ENCODE measurements at regions not wholly inside any gene's neighbourhood (a gene's known extent, or its start where the extent isn't known, plus 50 kb on each side); places are given as distances from the start of the nearest gene placed in this dataset.
"Not testable (repeated sequence)": the region's sequence is repeated elsewhere in the genome, so short reads cannot be mapped to it uniquely, and the experiment has no call there.

DNA sequence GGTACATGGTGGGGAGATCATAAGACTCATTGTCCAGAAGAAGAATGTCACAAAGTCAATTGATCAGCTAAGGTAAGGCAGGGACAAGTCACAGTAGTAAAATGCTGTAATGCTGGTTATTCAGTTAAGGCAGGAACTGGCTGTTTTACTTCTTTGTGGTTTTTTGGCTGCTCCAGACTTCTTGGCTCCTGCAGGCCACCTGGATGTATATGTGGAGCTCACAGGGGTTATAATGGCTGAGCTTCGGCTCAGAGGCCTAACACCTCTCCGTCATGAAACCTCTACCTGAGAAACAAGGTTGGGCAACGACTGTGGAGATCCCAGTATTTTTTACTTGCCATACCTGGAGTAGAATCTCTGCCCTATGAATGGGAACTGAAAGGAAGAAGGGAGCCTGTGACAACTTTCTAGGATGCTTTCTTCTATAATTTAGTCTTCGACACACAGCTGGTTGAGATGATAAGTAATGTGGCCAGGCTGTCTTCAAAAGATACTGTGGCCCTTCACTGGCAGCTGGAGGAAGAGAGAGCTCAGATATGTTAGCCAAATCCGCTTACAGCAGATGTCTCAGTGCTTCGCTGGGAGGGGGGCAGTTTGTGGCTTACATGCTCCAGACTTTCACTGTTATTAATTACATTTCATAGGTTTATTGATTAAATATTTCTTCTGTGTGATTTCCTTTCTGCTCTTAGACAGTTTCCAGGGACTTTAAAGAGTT lies 887.8 kb downstream of the IGSF11 start:
- no peak overlapping the region for H3K27ac ChIP-seq (replicated peaks; ENCODE audit: low read length)
- no peaks in the 10 kb centered on the region for H3K79me1 ChIP-seq (ENCODE audit: low read depth, low read length)
- no peak overlapping the region for H3K9ac ChIP-seq (ENCODE audit: low read depth, low read length, poor library complexity)
- WGBS, 2 donors (ENCODE audit: extremely low coverage in 2 of 2, insufficient read length in 2 of 2, insufficient replicate concordance in 1 of 2): no CpG with 5 or more reads among the region's 6 CpGs
- no peak overlapping the region for H3K4me2 ChIP-seq (ENCODE audit: insufficient read depth, low read length, poor library complexity, severe bottlenecking)
- H3K4me1 ChIP-seq (ENCODE audit: control insufficient read depth in 2 of 2, insufficient read depth in 1 of 2, low read depth in 1 of 2, low read length in 2 of 2): no peaks in the 10 kb centered on the region
- no peak overlapping the region for H2BK15ac ChIP-seq (ENCODE audit: low read length)
- no peak overlapping the region for H3K14ac ChIP-seq (ENCODE audit: low read length)
- no peak overlapping the region for H3K4ac ChIP-seq (ENCODE audit: low read length)
- H3K36me3 ChIP-seq (replicated peaks in 1 of 2; ENCODE audit: control insufficient read depth in 2 of 2, insufficient read depth in 2 of 2, low read length in 2 of 2): no peaks in the 10 kb centered on the region
- no peak overlapping the region for H2BK12ac ChIP-seq (ENCODE audit: low read length)
- H3K9me3 ChIP-seq (replicated peaks in 1 of 2; ENCODE audit: control insufficient read depth in 2 of 2, insufficient read depth in 1 of 2, low read depth in 1 of 2, low read length in 2 of 2): peaks cover 0 to 2% of the 10 kb centered on the region in 2 donors
- H3K27me3 ChIP-seq (ENCODE audit: control insufficient read depth in 3 of 3, insufficient read depth in 3 of 3, low read depth in 1 of 3, low read length in 3 of 3): no peaks in the 10 kb centered on the region
- no peak overlapping the region for H2AK5ac ChIP-seq (ENCODE audit: low read depth, low read length)
- H3K23ac ChIP-seq (ENCODE audit: low read depth, low read length, poor library complexity): no peak overlapping the region
- H4K8ac ChIP-seq (ENCODE audit: low read depth, low read length): no peak overlapping the region
- no peak for DNase-seq (ENCODE audit: low spot score)
- no peak overlapping the region for H2AFZ ChIP-seq (ENCODE audit: low read length)
- H3K18ac ChIP-seq (ENCODE audit: low read length): no peak overlapping the region
- H4K91ac ChIP-seq (ENCODE audit: low read depth, low read length, poor library complexity): no peak overlapping the region
- no peak overlapping the region for H2BK120ac ChIP-seq (ENCODE audit: low read depth, low read length)
- no peak overlapping the region for H3K4me3 ChIP-seq (ENCODE audit: low read length in 2 of 2)
- H2BK5ac ChIP-seq (ENCODE audit: low read length): no peak overlapping the region

DNA sequence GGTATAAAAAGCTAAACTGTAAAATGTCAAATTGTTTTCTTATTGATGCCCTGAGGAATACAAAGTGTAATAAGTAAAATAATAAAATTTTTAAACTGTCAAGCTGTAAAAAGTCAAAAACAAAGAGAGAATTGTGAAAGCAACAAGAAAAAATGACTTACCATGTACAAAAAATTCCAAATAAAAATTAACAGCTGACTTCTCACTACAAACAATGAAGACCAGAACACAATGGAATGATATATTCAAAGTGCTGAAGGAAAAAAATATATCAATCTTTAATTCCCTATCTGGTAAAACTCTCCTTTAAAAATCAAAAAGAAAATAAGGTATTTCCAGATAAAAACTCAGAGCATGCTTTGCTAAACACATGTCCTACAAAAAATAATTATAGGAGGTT lies 883.5 kb downstream of the IGSF11 start:
- H3K27ac ChIP-seq (replicated peaks; ENCODE audit: low read length): no peak overlapping the region
- H3K4ac ChIP-seq (ENCODE audit: low read length): no peak overlapping the region
- H3K4me2 ChIP-seq (ENCODE audit: insufficient read depth, low read length, poor library complexity, severe bottlenecking): no peak overlapping the region

DNA sequence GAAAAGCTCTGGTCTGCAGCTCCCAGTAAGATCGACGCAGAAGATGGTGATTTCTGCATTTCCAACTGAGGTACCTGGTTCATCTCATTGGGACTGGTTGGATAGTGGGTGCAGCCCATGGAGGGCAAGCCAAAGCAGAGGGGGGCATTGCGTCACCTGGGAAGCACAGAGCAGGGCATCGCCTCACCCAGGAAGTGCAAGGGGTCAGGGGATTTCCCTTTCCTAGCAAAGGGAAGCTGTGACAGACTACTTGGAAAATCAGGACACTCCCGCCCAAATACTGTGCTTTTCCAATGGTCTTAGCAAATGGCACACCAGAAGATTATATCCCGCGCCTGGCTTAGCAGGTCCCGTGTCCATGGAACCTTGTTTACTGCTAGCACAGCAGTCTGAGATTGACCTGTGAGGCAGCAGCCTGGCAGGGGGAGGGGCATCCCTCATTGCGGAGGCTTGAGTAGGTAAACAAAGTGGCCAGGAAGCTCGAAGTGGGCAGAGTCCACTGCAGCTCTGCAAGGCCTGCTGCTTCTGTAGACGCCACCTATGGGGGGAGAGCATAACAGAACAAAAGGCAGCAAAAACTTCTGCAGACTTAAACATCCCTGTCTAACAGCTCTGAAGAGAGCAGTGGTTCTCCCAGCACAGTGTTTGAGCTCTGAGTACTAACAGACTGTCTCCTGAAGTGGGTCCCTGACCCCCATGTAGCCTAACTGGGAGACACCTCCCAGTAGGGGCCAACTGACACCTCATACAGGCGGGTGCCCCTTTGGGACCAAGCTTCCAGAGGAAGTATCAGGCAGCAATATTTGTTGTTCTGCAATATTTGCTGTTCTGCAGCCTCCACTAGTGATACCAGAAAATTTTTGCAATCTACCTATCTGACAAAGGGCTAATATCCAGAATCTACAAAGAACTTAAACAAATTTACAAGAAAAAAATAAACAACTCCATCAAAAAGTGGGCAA lies 871.7 kb downstream of the IGSF11 start:
- not testable (repeated sequence) for H4K8ac ChIP-seq (ENCODE audit: low read depth, low read length); H3K36me3 ChIP-seq (replicated peaks in 1 of 2; ENCODE audit: control insufficient read depth in 2 of 2, insufficient read depth in 2 of 2, low read length in 2 of 2); H3K27me3 ChIP-seq (ENCODE audit: control insufficient read depth in 3 of 3, insufficient read depth in 3 of 3, low read depth in 1 of 3, low read length in 3 of 3); H2BK12ac ChIP-seq (ENCODE audit: low read length); H2BK15ac ChIP-seq (ENCODE audit: low read length); H3K14ac ChIP-seq (ENCODE audit: low read length); H2BK5ac ChIP-seq (ENCODE audit: low read length); H3K18ac ChIP-seq (ENCODE audit: low read length); H3K23ac ChIP-seq (ENCODE audit: low read depth, low read length, poor library complexity); H2AFZ ChIP-seq (ENCODE audit: low read length); H3K4me2 ChIP-seq (ENCODE audit: insufficient read depth, low read length, poor library complexity, severe bottlenecking); H3K79me1 ChIP-seq (ENCODE audit: low read depth, low read length); DNase-seq (ENCODE audit: low spot score); H4K91ac ChIP-seq (ENCODE audit: low read depth, low read length, poor library complexity); H3K4me1 ChIP-seq (ENCODE audit: control insufficient read depth in 2 of 2, insufficient read depth in 1 of 2, low read depth in 1 of 2, low read length in 2 of 2); H2AK5ac ChIP-seq (ENCODE audit: low read depth, low read length); H3K4ac ChIP-seq (ENCODE audit: low read length); H3K9ac ChIP-seq (ENCODE audit: low read depth, low read length, poor library complexity); H3K27ac ChIP-seq (replicated peaks; ENCODE audit: low read length); H2BK120ac ChIP-seq (ENCODE audit: low read depth, low read length); H3K4me3 ChIP-seq (ENCODE audit: low read length in 2 of 2); H3K9me3 ChIP-seq (replicated peaks in 1 of 2; ENCODE audit: control insufficient read depth in 2 of 2, insufficient read depth in 1 of 2, low read depth in 1 of 2, low read length in 2 of 2)
- WGBS, 2 donors (ENCODE audit: extremely low coverage in 2 of 2, insufficient read length in 2 of 2, insufficient replicate concordance in 1 of 2): no CpG with 5 or more reads among the region's 12 CpGs

More for the DNA sequence above, 883.5 kb downstream of the IGSF11 start:
- no peak for DNase-seq (ENCODE audit: low spot score)
- no peak overlapping the region for H2BK5ac ChIP-seq (ENCODE audit: low read length)
- no peak overlapping the region for H3K14ac ChIP-seq (ENCODE audit: low read length)
- no peak overlapping the region for H3K18ac ChIP-seq (ENCODE audit: low read length)
- H3K36me3 ChIP-seq (replicated peaks in 1 of 2; ENCODE audit: control insufficient read depth in 2 of 2, insufficient read depth in 2 of 2, low read length in 2 of 2): no peaks in the 10 kb centered on the region
- no peak overlapping the region for H3K4me3 ChIP-seq (ENCODE audit: low read length in 2 of 2)
- no peak overlapping the region for H2AFZ ChIP-seq (ENCODE audit: low read length)
- H2BK120ac ChIP-seq (ENCODE audit: low read depth, low read length): no peak overlapping the region
- no peaks in the 10 kb centered on the region for H3K79me1 ChIP-seq (ENCODE audit: low read depth, low read length)
- no peak overlapping the region for H3K23ac ChIP-seq (ENCODE audit: low read depth, low read length, poor library complexity)
- no peak overlapping the region for H4K8ac ChIP-seq (ENCODE audit: low read depth, low read length)
- H2BK12ac ChIP-seq (ENCODE audit: low read length): no peak overlapping the region
- H3K9ac ChIP-seq (ENCODE audit: low read depth, low read length, poor library complexity): no peak overlapping the region
- no peak overlapping the region for H2BK15ac ChIP-seq (ENCODE audit: low read length)
- H3K27me3 ChIP-seq (ENCODE audit: control insufficient read depth in 3 of 3, insufficient read depth in 3 of 3, low read depth in 1 of 3, low read length in 3 of 3): no peaks in the 10 kb centered on the region
- H3K4me1 ChIP-seq (ENCODE audit: control insufficient read depth in 2 of 2, insufficient read depth in 1 of 2, low read depth in 1 of 2, low read length in 2 of 2): no peaks in the 10 kb centered on the region
- H3K9me3 ChIP-seq (replicated peaks in 1 of 2; ENCODE audit: control insufficient read depth in 2 of 2, insufficient read depth in 1 of 2, low read depth in 1 of 2, low read length in 2 of 2): peaks cover 0 to 2% of the 10 kb centered on the region in 2 donors
- H2AK5ac ChIP-seq (ENCODE audit: low read depth, low read length): no peak overlapping the region
- H4K91ac ChIP-seq (ENCODE audit: low read depth, low read length, poor library complexity): no peak overlapping the region

DNA sequence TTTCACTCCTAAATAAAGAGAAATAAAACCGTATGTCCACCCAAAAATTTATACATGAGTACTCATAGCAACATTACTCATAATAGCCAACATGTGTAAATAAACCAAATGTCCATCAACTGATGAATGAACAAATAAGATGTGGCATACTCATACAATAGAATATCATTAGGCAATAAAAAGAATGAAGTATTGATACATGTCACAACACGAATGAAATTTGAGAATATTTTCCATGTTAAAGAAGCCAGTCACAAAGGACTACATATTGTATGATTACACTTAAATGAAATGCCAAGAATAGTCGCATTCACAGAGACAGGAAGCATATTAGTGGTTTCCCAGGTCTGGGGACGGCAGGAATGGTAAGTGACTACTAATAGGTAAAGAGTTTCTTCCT lies 869.2 kb downstream of the IGSF11 start:
- no peaks in the 10 kb centered on the region for H3K27me3 ChIP-seq (ENCODE audit: control insufficient read depth in 3 of 3, insufficient read depth in 3 of 3, low read depth in 1 of 3, low read length in 3 of 3)
- no peak overlapping the region for H3K4ac ChIP-seq (ENCODE audit: low read length)
- no peaks in the 10 kb centered on the region for H3K4me1 ChIP-seq (ENCODE audit: control insufficient read depth in 2 of 2, insufficient read depth in 1 of 2, low read depth in 1 of 2, low read length in 2 of 2)
- no peaks in the 10 kb centered on the region for H3K79me1 ChIP-seq (ENCODE audit: low read depth, low read length)
- H3K4me3 ChIP-seq (ENCODE audit: low read length in 2 of 2): no peak overlapping the region
- H3K27ac ChIP-seq (replicated peaks; ENCODE audit: low read length): no peak overlapping the region
- no CpG with 5 or more reads among the region's 4 CpGs for WGBS, 2 donors (ENCODE audit: extremely low coverage in 2 of 2, insufficient read length in 2 of 2, insufficient replicate concordance in 1 of 2)
- H3K23ac ChIP-seq (ENCODE audit: low read depth, low read length, poor library complexity): no peak overlapping the region
- H4K91ac ChIP-seq (ENCODE audit: low read depth, low read length, poor library complexity): no peak overlapping the region
- DNase-seq (ENCODE audit: low spot score): no peak
- no peak overlapping the region for H2BK5ac ChIP-seq (ENCODE audit: low read length)
- H4K8ac ChIP-seq (ENCODE audit: low read depth, low read length): no peak overlapping the region
- H2AK5ac ChIP-seq (ENCODE audit: low read depth, low read length): no peak overlapping the region
- no peak overlapping the region for H2BK120ac ChIP-seq (ENCODE audit: low read depth, low read length)
- no peak overlapping the region for H3K4me2 ChIP-seq (ENCODE audit: insufficient read depth, low read length, poor library complexity, severe bottlenecking)
- H3K36me3 ChIP-seq (replicated peaks in 1 of 2; ENCODE audit: control insufficient read depth in 2 of 2, insufficient read depth in 2 of 2, low read length in 2 of 2): no peaks in the 10 kb centered on the region
- no peak overlapping the region for H2BK12ac ChIP-seq (ENCODE audit: low read length)
- H2BK15ac ChIP-seq (ENCODE audit: low read length): no peak overlapping the region
- peaks cover 0 to 3% of the 10 kb centered on the region in 2 donors for H3K9me3 ChIP-seq (replicated peaks in 1 of 2; ENCODE audit: control insufficient read depth in 2 of 2, insufficient read depth in 1 of 2, low read depth in 1 of 2, low read length in 2 of 2)
- no peak overlapping the region for H3K18ac ChIP-seq (ENCODE audit: low read length)
- H3K9ac ChIP-seq (ENCODE audit: low read depth, low read length, poor library complexity): no peak overlapping the region
- H2AFZ ChIP-seq (ENCODE audit: low read length): no peak overlapping the region
- no peak overlapping the region for H3K14ac ChIP-seq (ENCODE audit: low read length)

Data from neuronal stem cell (in vitro differentiated cells).